Astrocyte (in vitro differentiated cells and primary cell): ENCODE measurements at regions not wholly inside any gene's neighbourhood (a gene's known extent, or its start where the extent isn't known, plus 50 kb on each side); places are given as distances from the start of the nearest gene placed in this dataset.

Source experiments
- CTCF ChIP-seq: IDR thresholded peaks from 2 replicates; pipeline ENCODE4 v1.5.1; 2011; ENCODE audit warnings: low read depth, mild to moderate bottlenecking, inconsistent platforms, low read length, moderate library complexity; ENCODE audit not compliant: insufficient read depth
- EZH2 ChIP-seq: IDR thresholded peaks from 2 replicates; pipeline ENCODE4 v1.6.1; 2012; ENCODE audit warnings: mild to moderate bottlenecking, low read length, inconsistent platforms; ENCODE audit not compliant: insufficient read depth

DNA sequence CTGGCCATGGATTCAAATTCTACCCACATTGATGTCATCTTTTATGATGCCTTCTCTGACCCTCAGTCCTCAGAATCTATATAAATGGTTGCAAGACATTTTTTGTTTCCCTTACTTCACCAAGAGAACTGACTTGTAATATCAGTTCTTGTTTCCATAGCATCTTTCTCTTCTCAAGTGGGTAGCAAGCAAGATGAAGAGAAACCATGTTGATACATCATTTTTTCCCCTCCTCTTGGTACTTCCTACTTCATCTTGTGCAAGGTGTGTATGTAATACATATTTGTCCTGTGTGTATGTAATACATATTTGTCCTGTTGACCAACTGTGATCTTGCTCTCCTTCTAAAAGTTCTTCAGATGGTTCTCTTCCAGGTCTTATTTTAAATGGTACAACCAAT, 348.6 kb downstream of the PTEN start:
- TF ChIP-seq CTCF (no peak), EZH2 (no peak)
